ENCODE measurements at regions not wholly inside any gene's neighbourhood (a gene's known extent, or its start where the extent isn't known, plus 50 kb on each side); places are given as distances from the start of the nearest gene placed in this dataset.

- Histone ChIP-seq H3K4me3 (no peak overlapping the region), H3K9me3 (no peaks in the 10 kb centered on the region), H3K4me1 (peaks cover 19% of the 10 kb centered on the region), H3K27ac (no peak overlapping the region), H3K4me2 (peak overlapping the region; percentile 37)
- FAIRE-seq (no peak), DNase-seq (ENCODE audit: low read depth in 1 of 2, low spot score in 1 of 2) (peak; percentile 40 to 67), ATAC-seq (peak; percentile 91 to 99)
- ChIA-PET CTCF (no interaction called here), POLR2A (no interaction called here)
- TF ChIP-seq ZC3H11A (IDR thresholded peaks at IDR 0.05) (no peak), HOXB13 (CRISPR knock-in tag; IDR thresholded peaks at IDR 0.05; ENCODE audit: low read depth) (no peak), MAFK (IDR thresholded peaks at IDR 0.05; ENCODE audit: partially characterized antibody) (peak; percentile 57), GATA3 (IDR thresholded peaks at IDR 0.05; ENCODE audit: borderline replicate concordance) (no peak), HOXA7 (CRISPR knock-in tag; IDR thresholded peaks at IDR 0.05) (no peak), ZNF302 (CRISPR knock-in tag; IDR thresholded peaks at IDR 0.05) (no peak), RARB (CRISPR knock-in tag; IDR thresholded peaks at IDR 0.05) (no peak), CEBPB (IDR thresholded peaks at IDR 0.05) (peak; percentile 39 to 54; a peak in 3 of 4 replicates), KDM1A (IDR thresholded peaks at IDR 0.05; ENCODE audit: low read depth) (no peak), BCL3 (IDR thresholded peaks at IDR 0.05) (no peak), JUNB (IDR thresholded peaks at IDR 0.05) (peak; percentile 66), HDAC2 (IDR thresholded peaks at IDR 0.05) (no peak), EP300 (IDR thresholded peaks at IDR 0.05) (no peak), NR3C1 (IDR thresholded peaks at IDR 0.05) (no peak), FOSL2 (IDR thresholded peaks at IDR 0.05) (peak; percentile 68), FOSL2 (CRISPR knock-in tag; IDR thresholded peaks at IDR 0.05) (peak; percentile 81), RAD21 (conservative IDR thresholded peaks at IDR 0.05 in 1 of 2, IDR thresholded peaks at IDR 0.05 in 1 of 2) (no peak)
- TF ChIP-seq, protein P1, sequence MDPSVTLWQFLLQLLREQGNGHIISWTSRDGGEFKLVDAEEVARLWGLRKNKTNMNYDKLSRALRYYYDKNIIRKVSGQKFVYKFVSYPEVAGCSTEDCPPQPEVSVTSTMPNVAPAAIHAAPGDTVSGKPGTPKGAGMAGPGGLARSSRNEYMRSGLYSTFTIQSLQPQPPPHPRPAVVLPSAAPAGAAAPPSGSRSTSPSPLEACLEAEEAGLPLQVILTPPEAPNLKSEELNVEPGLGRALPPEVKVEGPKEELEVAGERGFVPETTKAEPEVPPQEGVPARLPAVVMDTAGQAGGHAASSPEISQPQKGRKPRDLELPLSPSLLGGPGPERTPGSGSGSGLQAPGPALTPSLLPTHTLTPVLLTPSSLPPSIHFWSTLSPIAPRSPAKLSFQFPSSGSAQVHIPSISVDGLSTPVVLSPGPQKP (IDR thresholded peaks at IDR 0.05; ENCODE audit: low read depth, low read length) = no peak
- TF ChIP-seq, protein P2, sequence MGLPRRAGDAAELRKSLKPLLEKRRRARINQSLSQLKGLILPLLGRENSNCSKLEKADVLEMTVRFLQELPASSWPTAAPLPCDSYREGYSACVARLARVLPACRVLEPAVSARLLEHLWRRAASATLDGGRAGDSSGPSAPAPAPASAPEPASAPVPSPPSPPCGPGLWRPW (IDR thresholded peaks at IDR 0.05) = 0 out of 2 replicates have a peak, but pooled peaks have one; percentile 30
- TF ChIP-seq, protein P3, sequence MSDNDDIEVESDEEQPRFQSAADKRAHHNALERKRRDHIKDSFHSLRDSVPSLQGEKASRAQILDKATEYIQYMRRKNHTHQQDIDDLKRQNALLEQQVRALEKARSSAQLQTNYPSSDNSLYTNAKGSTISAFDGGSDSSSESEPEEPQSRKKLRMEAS (IDR thresholded peaks at IDR 0.05) = no peak
- WGBS (ENCODE audit: missing lambda C conversion rate) = 7% methylated on average over 6 of the region's 6 CpGs
Observed at GRCh38 chr5:116766470-116766947, 191.9 kb upstream of the SEMA6A start.

DNA sequence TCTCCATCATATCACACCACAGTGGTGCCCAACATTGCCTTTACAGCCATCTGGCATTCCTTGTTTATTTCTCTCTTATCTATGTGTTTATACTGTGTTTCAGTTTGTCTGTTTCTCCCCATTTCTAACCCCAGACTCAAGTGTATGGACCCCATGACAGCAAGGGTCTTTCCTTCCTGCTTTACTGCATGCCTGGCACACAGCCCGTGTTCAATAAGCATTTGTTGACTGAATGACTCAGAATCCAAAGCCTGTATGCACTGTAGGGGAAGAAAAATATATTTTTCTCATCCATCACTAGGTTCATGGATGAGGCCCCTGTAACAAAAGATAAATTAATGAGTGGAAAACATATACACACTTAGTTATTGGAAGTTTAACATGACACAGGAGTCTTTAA, 190.8 kb upstream of the SEMA6A start:
- no peak overlapping the region; a peak in 1 of 6 replicates for H3K27ac ChIP-seq
- TF ChIP-seq REST (IDR thresholded peaks at IDR 0.05) (no peak), ZC3H11A (IDR thresholded peaks at IDR 0.05) (no peak), CBX8 (IDR thresholded peaks at IDR 0.05) (no peak), NPAS2 (CRISPR knock-in tag; IDR thresholded peaks at IDR 0.05; ENCODE audit: borderline replicate concordance) (no peak), ZNF302 (CRISPR knock-in tag; IDR thresholded peaks at IDR 0.05) (no peak), CHD2 (IDR thresholded peaks at IDR 0.05; ENCODE audit: low read length, partially characterized antibody) (no peak), ZFP36 (IDR thresholded peaks at IDR 0.05; ENCODE audit: borderline replicate concordance, partially characterized antibody) (no peak), NFE2L2 (conservative IDR thresholded peaks at IDR 0.05; ENCODE audit: low read length) (no peak), JUNB (IDR thresholded peaks at IDR 0.05) (no peak), EP300 (IDR thresholded peaks at IDR 0.05) (no peak), CEBPB (IDR thresholded peaks at IDR 0.05) (no peak), ESRRA (IDR thresholded peaks at IDR 0.05; ENCODE audit: borderline replicate concordance, low read length) (no peak), FOXS1 (CRISPR knock-in tag; IDR thresholded peaks at IDR 0.05) (no peak), MAFK (IDR thresholded peaks at IDR 0.05; ENCODE audit: partially characterized antibody) (no peak), KDM5A (IDR thresholded peaks at IDR 0.05) (no peak), JUN (IDR thresholded peaks at IDR 0.05) (no peak)
- TF ChIP-seq, protein P4, sequence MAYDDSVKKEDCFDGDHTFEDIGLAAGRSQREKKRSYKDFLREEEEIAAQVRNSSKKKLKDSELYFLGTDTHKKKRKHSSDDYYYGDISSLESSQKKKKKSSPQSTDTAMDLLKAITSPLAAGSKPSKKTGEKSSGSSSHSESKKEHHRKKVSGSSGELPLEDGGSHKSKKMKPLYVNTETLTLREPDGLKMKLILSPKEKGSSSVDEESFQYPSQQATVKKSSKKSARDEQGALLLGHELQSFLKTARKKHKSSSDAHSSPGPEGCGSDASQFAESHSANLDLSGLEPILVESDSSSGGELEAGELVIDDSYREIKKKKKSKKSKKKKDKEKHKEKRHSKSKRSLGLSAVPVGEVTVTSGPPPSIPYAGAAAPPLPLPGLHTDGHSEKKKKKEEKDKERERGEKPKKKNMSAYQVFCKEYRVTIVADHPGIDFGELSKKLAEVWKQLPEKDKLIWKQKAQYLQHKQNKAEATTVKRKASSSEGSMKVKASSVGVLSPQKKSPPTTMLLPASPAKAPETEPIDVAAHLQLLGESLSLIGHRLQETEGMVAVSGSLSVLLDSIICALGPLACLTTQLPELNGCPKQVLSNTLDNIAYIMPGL (CRISPR knock-in tag; IDR thresholded peaks at IDR 0.05; ENCODE audit: borderline replicate concordance) = no peak

More for the DNA sequence above, 190.8 kb upstream of the SEMA6A start:
- no peaks in the 10 kb centered on the region for H3K9me3 ChIP-seq
- H3K4me2 ChIP-seq = peak overlapping the region; percentile 37; the same call in 2 of the 3 replicates
- peak in 1 of 2 experiments; percentile 10 for DNase-seq (ENCODE audit: low read depth in 1 of 2, low spot score in 1 of 2)
- ChIA-PET POLR2A (no interaction called here), CTCF (no interaction called here)
- no peak for FAIRE-seq
- peak in 1 of 2 experiments; percentile 47; a peak in 3 of 6 replicates for ATAC-seq
- H3K4me3 ChIP-seq = no peak overlapping the region
- WGBS (ENCODE audit: missing lambda C conversion rate) = 4% methylated on average over 1 of the region's 1 CpG
- peaks cover 19% of the 10 kb centered on the region for H3K4me1 ChIP-seq
